ENCODE measurements at regions not wholly inside any gene's neighbourhood (a gene's known extent, or its start where the extent isn't known, plus 50 kb on each side); places are given as distances from the start of the nearest gene placed in this dataset.

DNA sequence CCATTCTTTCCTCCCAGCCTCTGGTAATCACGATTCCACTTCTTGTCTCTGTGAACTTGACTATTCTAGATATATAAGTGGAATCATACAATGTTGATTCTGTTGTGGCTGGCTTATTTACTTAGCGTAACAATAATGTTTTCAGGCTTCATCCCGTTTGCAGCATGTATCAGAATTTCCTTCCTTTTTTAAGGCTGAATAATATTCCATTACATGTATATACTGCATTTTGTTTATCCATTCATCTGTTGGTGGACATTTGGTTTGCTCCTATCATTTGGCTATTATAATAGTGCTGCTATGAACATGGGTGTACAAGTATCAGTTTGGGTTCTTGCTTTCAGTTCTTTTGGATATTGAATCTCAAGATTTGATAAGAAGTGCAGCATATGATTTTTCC is 239.7 kb upstream of the ZNF608 start:
- TF ChIP-seq, protein P1, sequence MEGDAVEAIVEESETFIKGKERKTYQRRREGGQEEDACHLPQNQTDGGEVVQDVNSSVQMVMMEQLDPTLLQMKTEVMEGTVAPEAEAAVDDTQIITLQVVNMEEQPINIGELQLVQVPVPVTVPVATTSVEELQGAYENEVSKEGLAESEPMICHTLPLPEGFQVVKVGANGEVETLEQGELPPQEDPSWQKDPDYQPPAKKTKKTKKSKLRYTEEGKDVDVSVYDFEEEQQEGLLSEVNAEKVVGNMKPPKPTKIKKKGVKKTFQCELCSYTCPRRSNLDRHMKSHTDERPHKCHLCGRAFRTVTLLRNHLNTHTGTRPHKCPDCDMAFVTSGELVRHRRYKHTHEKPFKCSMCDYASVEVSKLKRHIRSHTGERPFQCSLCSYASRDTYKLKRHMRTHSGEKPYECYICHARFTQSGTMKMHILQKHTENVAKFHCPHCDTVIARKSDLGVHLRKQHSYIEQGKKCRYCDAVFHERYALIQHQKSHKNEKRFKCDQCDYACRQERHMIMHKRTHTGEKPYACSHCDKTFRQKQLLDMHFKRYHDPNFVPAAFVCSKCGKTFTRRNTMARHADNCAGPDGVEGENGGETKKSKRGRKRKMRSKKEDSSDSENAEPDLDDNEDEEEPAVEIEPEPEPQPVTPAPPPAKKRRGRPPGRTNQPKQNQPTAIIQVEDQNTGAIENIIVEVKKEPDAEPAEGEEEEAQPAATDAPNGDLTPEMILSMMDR (IDR thresholded peaks at IDR 0.05) = no peak
- TF ChIP-seq POLR2A (IDR thresholded peaks at IDR 0.05) = no peak
